Inflammatory macrophage treated with lipopolysaccharide for 1 hour (primary cell): ENCODE measurements at regions not wholly inside any gene's neighbourhood (a gene's known extent, or its start where the extent isn't known, plus 50 kb on each side); places are given as distances from the start of the nearest gene placed in this dataset.
"Not testable (repeated sequence)": the region's sequence is repeated elsewhere in the genome, so short reads cannot be mapped to it uniquely, and the experiment has no call there.

ENCODE experiments used
- DNase-seq, 2 donors: peaks; one replicate each; pipeline ENCODE4 v3.0.0-alpha.2; 2020 to 2022

DNA sequence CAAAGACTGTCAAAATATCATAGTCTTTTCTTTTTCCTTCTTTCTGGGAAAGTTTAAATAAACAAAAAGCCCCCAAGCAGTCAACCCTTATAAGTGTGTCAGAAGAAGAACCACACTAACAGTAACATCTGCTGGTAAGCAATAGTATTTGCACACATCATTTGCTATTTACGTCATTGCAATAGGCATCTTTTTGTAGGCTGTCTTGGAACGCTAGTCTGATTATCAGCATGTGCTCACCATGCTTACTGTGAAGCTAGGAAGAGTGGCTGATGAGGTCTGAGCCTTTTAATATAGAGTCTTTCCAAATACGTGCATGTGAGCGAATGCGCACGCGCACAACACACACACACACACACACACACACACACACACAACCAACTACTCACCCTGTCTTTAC is 599.0 kb upstream of the TPK1 start:
- DNase-seq: no peak

DNA sequence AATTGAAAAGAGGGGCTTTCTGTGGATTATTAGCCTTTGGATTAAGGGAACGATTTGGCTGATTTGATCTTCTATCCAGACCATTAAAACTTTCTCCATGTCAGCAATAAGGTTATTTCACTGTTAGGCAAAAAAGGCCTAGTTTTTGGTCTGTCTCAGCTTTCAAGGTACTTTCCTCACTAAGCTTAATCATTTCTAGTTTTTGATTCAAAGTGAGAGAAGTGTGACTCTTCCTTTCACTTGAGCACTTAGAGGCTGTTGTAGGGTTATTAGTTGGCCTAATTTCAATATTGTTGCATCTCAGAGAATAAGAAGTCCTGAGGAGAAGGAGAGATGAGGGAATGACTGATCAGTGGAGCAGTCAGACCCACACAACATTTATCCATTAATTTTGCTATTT is 596.0 kb upstream of the TPK1 start:
- no peak for DNase-seq

- not testable (repeated sequence) for DNase-seq
Measured at GRCh38 chr7:145418481-145418880, 582.6 kb upstream of the TPK1 start.

DNA sequence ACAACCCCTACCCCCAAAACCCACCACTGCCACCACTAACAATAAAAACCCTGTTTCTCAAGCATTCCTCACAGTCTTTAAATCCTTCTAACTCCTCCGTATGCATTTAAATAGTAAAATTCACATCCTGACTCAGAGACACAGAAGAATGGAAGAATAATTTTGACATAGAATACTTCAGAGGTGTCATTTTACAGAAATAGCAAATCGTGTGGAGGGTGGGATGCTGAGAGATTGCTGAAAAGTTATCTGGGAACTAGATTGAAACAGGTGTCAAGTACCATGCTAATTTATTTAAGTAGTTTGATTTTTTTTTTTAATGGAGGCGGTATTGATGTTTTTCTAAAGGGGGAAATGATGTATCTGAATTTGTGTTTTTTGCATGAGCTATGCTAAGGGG is 575.2 kb upstream of the TPK1 start:
- DNase-seq: no peak

DNA sequence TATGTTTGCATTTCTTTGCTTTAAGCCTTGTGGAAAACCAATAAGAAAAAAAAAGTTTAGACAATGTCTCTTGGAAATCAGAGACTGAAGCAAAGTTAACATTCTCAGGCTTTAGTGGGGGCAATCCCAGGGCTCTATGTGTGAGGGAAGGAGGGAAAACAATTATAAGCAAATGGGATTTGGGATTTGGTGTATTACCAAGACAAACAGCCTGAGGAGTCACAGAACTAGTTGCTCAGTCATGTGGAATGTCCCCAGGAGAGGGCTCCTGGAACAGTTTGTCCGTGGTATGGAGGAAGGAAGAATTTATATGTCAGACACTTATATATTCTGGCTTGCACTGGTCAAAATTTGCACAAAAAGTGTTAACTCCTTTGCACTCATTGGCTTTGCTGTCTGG is 562.9 kb upstream of the TPK1 start:
- no peak for DNase-seq

DNA sequence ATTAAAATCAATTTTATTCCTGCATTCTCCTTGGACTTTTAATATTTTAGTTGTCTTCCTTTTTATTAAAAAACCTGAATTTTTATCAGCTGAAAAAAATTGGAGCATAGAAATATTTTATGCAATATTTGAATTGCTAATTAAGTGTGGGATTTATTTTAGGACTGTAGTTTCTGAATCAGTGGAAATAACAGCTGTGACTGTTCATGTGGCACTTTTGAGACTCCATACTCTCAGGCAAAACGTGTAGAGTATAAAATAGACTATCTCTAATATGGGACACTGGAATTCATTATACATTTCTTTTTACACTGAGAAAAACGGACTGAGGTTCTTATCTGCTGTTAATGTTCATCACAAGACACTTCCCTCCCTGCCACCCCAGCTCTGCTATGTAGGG is 558.3 kb upstream of the TPK1 start:
- DNase-seq: no peak

- no peak for DNase-seq
Measured at GRCh38 chr7:145382762-145383161, 546.9 kb upstream of the TPK1 start.

DNA sequence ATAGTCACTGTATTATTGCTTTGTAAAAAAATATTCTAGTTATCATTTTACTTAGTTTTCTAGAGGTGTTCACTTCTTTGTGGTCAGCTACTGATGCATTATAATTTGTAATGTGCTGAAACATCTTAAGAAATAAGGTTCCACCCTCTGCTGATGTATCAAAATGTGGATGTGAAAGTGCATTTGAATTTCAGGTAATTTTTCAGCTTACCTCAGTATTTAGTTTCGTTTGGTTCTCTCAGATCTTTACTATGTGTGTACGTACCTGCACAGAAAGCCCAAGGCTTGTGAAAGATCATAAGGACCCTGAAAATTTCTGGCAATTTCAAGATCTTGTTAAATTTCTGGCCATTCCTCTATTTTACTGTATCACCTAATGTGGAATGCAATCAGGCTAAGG is 542.3 kb upstream of the TPK1 start:
- no peak for DNase-seq

GRCh38 chr7:145360511-145361100 is 524.8 kb upstream of the TPK1 start:
- DNase-seq: no peak

- DNase-seq: no peak
Measured at GRCh38 chr7:145350334-145350733, 514.5 kb upstream of the TPK1 start.

- DNase-seq: not testable (repeated sequence)
Measured at GRCh38 chr7:145349452-145349851, 513.6 kb upstream of the TPK1 start.

DNA sequence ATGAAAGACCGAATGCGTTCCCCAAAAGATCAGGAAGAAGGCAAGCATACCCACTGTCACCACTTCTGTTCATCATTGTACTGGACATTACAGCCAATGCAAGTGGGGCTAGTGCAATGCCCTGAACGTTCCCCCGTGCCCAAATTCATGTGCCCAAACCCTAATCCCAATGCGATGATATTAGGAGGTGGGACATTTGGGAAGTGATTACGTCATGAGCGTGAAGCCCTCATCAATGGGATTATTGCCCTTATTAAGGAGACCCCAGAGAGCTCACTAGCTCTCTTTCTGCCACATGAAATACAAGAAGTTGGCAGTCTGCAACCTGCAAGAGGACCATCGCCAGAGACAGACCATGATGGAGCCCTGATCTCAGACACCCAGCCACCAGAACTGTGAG is 511.4 kb upstream of the TPK1 start:
- DNase-seq: no peak

GRCh38 chr7:145339319-145339718 is 503.5 kb upstream of the TPK1 start:
- no peak for DNase-seq

GRCh38 chr7:145331522-145331921 is 495.7 kb upstream of the TPK1 start:
- DNase-seq: no peak

DNA sequence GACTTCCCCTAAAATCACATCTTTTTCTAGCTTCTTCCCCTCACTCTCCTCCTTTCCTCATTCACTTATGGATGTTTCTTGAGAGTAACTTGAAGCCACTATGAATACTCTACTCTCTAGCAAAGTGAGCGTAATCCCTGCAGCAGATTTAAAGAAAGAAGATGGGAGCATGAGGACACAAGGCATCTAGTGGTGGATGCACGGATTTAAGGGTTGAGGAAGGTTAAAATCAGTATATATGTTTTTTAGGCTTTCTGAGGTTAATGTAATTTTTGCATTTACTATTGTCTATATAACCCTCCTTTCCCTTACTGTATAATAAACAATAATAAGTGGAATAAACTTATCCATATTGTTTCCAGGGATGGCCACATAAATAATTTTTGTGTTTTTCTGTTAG is 495.2 kb upstream of the TPK1 start:
- no peak for DNase-seq

- no peak for DNase-seq
Measured at GRCh38 chr7:145327646-145328045, 491.8 kb upstream of the TPK1 start.

- DNase-seq: no peak
Measured at GRCh38 chr7:145324081-145324480, 488.2 kb upstream of the TPK1 start.

DNA sequence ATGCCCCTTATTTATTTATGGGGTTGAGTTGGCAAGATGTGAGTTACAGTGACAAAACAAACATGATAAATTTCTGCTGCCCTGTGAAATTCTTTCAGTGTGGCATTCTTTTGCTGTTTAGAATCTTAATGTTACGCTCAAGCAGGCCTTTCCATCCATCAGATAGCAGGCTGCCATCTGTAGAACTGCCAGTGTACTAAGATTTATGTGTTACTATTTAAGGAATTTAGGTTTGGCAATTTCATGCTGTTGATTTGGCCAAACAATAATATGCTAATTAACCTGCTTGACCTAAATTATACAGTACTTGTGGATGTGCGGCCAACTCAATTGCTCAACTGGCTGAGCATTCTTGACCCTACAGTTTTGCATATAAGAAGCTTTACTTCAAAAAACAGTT is 477.7 kb upstream of the TPK1 start:
- DNase-seq: no peak

- DNase-seq: no peak
Measured at GRCh38 chr7:145293754-145294153, 457.9 kb upstream of the TPK1 start.

DNA sequence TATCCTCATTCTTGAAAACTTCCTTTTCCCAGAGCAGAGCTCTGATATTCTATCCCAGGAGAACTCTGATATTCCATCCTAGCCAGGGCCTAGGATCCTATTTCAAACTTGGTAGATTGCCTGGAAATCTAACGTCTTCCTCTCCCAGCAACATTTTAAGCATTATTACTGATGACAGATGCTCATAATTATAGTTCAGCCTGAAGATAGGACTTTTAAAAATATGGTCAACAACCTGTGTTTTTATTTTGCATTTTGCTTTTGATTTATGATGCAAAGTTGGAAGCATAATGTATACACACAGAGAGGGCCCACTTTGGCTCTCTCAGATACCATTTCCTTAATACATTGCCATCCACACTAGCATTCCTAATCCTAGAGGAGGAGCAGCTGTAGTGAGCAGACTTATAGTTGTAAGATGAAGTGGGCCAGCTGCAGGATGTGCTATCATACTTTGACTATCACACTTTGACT is 457.4 kb upstream of the TPK1 start:
- DNase-seq: no peak

DNA sequence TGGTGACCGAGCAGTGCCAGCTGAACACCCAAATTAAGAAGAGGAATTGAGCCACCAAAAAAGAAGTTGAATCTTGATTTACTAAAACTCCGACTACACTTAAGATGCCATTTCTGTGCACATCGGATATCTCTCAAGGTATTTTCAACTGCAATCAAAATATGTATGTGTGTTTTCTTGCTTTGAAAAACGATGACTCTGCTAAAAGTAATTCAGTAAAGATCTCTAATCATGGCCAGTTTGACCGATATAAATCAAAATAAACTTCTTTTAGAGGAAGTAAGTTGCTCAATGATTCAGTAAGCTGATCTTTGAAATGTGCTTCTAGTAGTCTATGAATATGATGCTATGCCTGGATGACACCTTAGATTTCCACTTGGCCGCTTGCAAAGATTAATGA is 453.5 kb upstream of the TPK1 start:
- DNase-seq: no peak

DNA sequence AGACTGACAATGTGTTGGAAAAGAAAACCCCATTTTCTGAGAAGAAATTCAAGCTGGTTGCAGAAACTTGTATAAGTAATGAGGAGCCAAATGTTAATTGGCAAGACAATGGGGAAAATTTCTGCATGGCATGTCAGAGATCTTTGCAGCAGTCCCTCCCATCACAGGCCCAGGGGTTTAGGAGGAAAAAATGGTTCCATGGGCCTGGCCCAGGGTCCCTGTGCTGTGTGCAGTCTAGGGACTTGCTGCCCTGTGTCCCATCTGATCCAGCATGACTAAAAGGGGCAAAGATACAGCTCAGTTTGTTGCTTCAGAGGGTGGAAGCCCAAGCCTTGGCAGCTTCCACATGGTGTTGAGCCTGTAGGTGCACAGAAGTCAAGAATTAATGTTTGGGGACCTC is 440.3 kb upstream of the TPK1 start:
- no peak for DNase-seq

- DNase-seq: no peak
Measured at GRCh38 chr7:145269418-145270161, 433.7 kb upstream of the TPK1 start.

- no peak for DNase-seq
Measured at GRCh38 chr7:145265180-145265579, 429.3 kb upstream of the TPK1 start.

DNA sequence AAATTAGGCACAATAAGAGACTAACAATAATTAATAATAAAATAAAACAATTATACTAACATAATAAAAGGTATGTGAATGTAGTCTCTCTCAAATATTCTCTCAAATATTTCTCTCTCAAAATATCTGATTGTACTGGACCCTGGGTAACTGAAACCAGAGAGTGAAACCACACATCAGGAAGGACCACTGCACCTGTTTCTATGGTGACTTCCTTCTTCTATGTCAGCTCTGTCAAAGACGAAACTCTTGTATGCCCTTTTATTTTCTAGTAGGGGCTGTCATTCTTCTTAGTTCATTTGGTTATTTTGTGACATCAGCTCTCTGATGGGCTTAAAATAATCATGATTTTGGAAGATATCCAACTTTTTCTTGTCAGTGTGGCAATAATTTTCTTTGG is 428.0 kb upstream of the TPK1 start:
- DNase-seq: no peak
